Keratinocyte (primary cell): ENCODE measurements at regions not wholly inside any gene's neighbourhood (a gene's known extent, or its start where the extent isn't known, plus 50 kb on each side); places are given as distances from the start of the nearest gene placed in this dataset.

Experiments used
- DNase-seq: peaks from one replicate; pipeline ENCODE4 v3.0.0-alpha.2; 2011; ENCODE audit warnings: low read depth, missing footprints, low spot score
- FAIRE-seq: peaks from 2 replicates; lab custom pipeline; 2011; peaks lifted over from hg19 to GRCh38; lab: Jason Lieb, UNC
- H2AFZ ChIP-seq: 2 replicates; pipeline ENCODE4 v1.6.0; 2012; ENCODE audit warnings: low read length, control low read depth, inconsistent platforms; ENCODE audit not compliant: control insufficient read depth
- H3K27ac ChIP-seq: 2 replicates; pipeline ENCODE4 v1.5.1; 2011; ENCODE audit warnings: low read length; ENCODE audit not compliant: control insufficient read depth, insufficient read depth
- H3K27me3 ChIP-seq: 3 replicates; pipeline ENCODE4 v1.6.0; 2011; ENCODE audit warnings: low read length; ENCODE audit not compliant: control insufficient read depth, insufficient read depth; ENCODE audit errors: extremely low read depth
- H3K36me3 ChIP-seq, 2 experiments: 2 replicates in 1 of 2; 3 replicates in 1 of 2; pipeline ENCODE4 v1.5.1; 2011; ENCODE audit warnings: low read length in 2 of 2, mild to moderate bottlenecking in 1 of 2; ENCODE audit not compliant: control insufficient read depth in 2 of 2, insufficient read depth in 2 of 2; ENCODE audit errors: extremely low read depth in 1 of 2
- H3K4me1 ChIP-seq: 3 replicates; pipeline ENCODE4 v1.5.1; 2011; ENCODE audit warnings: low read length; ENCODE audit not compliant: control insufficient read depth, insufficient read depth; ENCODE audit errors: extremely low read depth
- H3K4me2 ChIP-seq: 3 replicates; pipeline ENCODE4 v1.6.0; 2011; ENCODE audit warnings: low read depth, low read length; ENCODE audit not compliant: control insufficient read depth, insufficient read depth; ENCODE audit errors: extremely low read depth
- H3K4me3 ChIP-seq, 3 experiments: fragments of 200-600 bp in 1 of 3; sonication (generic) in 1 of 3; 2 replicates in 2 of 3; 3 replicates in 1 of 3; pipeline ENCODE4 v1.5.1; 2011 to 2016; ENCODE audit warnings: low read length in 3 of 3, mild to moderate bottlenecking in 3 of 3, control low read depth in 2 of 3, inconsistent platforms in 1 of 3, low read depth in 1 of 3, mixed read lengths in 1 of 3, mixed run types in 1 of 3, moderate library complexity in 1 of 3; ENCODE audit not compliant: control insufficient read depth in 2 of 3, insufficient read depth in 2 of 3; ENCODE audit errors: extremely low read depth in 1 of 3
- H3K79me2 ChIP-seq: 2 replicates; pipeline ENCODE4 v1.6.0; 2012; ENCODE audit warnings: low read length; ENCODE audit not compliant: control insufficient read depth, insufficient read depth
- H3K9ac ChIP-seq: 3 replicates; pipeline ENCODE4 v1.6.0; 2011; ENCODE audit warnings: low read length; ENCODE audit not compliant: control insufficient read depth, insufficient read depth; ENCODE audit errors: extremely low read depth
- H3K9me1 ChIP-seq: 3 replicates; pipeline ENCODE4 v1.6.0; 2011; ENCODE audit warnings: low read length; ENCODE audit not compliant: control insufficient read depth, insufficient read depth; ENCODE audit errors: extremely low read depth
- H3K9me3 ChIP-seq: 2 replicates; pipeline ENCODE4 v1.5.1; 2012; ENCODE audit warnings: low read depth, low read length; ENCODE audit not compliant: control insufficient read depth
- H4K20me1 ChIP-seq: 3 replicates; pipeline ENCODE4 v1.6.0; 2011; ENCODE audit warnings: low read length; ENCODE audit not compliant: control insufficient read depth, insufficient read depth; ENCODE audit errors: extremely low read depth
- EZH2 ChIP-seq: IDR thresholded peaks from one replicate; pipeline ENCODE4 v1.6.1; 2012; ENCODE audit warnings: inconsistent platforms, mild to moderate bottlenecking, low read length, moderate library complexity
- dilution Hi-C: fragments of 300-500 bp; cut with MboI; formaldehyde crosslinking; loops from one replicate; pipeline ENCODE4 v1.7.0; 2020; ENCODE audit warnings: low sequenced_read_pairs; ENCODE audit not compliant: extremely low pct_ligation_motif_present
- TF ChIP-seq, protein P1 (sequence below), 3 experiments: IDR thresholded peaks in 1 of 3; conservative IDR thresholded peaks in 1 of 3; optimal IDR thresholded peaks in 1 of 3; 2 replicates in 2 of 3; 3 replicates in 1 of 3; pipeline versions ENCODE3 to v1.5.1; 2011; ENCODE audit warnings: low read length in 3 of 3, mild to moderate bottlenecking in 3 of 3, moderate library complexity in 2 of 3, control low read depth in 1 of 3, inconsistent platforms in 1 of 3; ENCODE audit not compliant: insufficient read depth in 2 of 3; ENCODE audit errors: extremely low read depth in 1 of 3

DNA sequence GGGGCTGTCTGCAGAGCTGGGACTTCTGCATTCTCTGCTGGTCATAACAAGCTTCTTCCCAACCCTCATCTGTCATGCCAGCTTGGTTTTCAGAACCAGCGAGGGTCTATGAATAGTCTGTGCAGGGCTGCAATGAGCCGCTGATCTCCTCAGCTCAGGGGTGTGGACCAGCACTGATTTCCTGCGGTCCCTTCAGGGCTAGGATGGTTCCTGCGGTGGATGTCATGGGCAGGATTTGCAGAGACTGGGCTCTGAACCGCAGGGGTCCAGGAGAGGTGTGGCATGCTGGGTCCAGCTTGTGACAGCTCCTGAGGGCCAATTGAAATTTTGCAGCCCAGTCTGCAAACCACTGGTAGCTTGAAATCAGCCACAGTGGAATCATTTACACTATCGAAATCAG lies 188.2 kb upstream of the AGAP1 start:
- no peaks in the 10 kb centered on the region for H3K4me1 ChIP-seq
- no peak overlapping the region for H3K4me3 ChIP-seq
- FAIRE-seq (no peak), DNase-seq (no peak)
- H3K79me2 ChIP-seq = no peaks in the 10 kb centered on the region
- no peaks in the 10 kb centered on the region for H3K36me3 ChIP-seq
- H4K20me1 ChIP-seq = no peaks in the 10 kb centered on the region
- no peak overlapping the region for H2AFZ ChIP-seq
- H3K9me3 ChIP-seq = no peaks in the 10 kb centered on the region
- dilution Hi-C loops = no loop called here
- H3K4me2 ChIP-seq = no peak overlapping the region
- no peak overlapping the region for H3K27ac ChIP-seq
- TF ChIP-seq, protein P1, sequence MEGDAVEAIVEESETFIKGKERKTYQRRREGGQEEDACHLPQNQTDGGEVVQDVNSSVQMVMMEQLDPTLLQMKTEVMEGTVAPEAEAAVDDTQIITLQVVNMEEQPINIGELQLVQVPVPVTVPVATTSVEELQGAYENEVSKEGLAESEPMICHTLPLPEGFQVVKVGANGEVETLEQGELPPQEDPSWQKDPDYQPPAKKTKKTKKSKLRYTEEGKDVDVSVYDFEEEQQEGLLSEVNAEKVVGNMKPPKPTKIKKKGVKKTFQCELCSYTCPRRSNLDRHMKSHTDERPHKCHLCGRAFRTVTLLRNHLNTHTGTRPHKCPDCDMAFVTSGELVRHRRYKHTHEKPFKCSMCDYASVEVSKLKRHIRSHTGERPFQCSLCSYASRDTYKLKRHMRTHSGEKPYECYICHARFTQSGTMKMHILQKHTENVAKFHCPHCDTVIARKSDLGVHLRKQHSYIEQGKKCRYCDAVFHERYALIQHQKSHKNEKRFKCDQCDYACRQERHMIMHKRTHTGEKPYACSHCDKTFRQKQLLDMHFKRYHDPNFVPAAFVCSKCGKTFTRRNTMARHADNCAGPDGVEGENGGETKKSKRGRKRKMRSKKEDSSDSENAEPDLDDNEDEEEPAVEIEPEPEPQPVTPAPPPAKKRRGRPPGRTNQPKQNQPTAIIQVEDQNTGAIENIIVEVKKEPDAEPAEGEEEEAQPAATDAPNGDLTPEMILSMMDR (optimal IDR thresholded peaks at IDR 0.05 in 1 of 3, IDR thresholded peaks at IDR 0.05 in 1 of 3, conservative IDR thresholded peaks at IDR 0.05 in 1 of 3; ENCODE audit: extremely low read depth in 1 of 3, insufficient read depth in 2 of 3, low read length in 3 of 3) = no peak
- TF ChIP-seq EZH2 = no peak
- no peak overlapping the region for H3K9ac ChIP-seq
- peaks cover 7% of the 10 kb centered on the region for H3K27me3 ChIP-seq
- H3K9me1 ChIP-seq = no peaks in the 10 kb centered on the region

DNA sequence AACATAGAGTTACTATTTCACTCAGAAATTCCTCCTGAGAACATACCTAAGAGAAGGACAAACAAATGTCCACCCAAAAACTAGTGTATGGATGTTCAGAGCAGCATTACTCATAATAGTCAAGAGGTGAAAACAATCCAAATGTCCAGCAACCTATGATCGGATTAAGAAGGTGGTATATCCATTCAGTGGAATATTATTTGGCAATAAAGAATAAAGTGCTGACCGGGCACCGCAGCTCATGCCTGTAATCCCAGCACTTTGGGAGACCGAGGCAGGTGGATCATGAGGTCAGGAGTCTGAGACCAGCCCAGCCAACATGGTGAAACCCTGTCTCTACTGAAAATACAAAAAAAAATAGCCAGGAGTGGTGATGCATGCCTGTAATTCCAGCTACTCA lies 182.8 kb upstream of the AGAP1 start:
- Histone ChIP-seq H3K36me3 (no peaks in the 10 kb centered on the region), H3K27me3 (no peaks in the 10 kb centered on the region), H3K4me3 (no peak overlapping the region), H3K27ac (no peak overlapping the region), H3K9me1 (no peaks in the 10 kb centered on the region), H4K20me1 (no peaks in the 10 kb centered on the region), H3K4me2 (no peak overlapping the region), H3K79me2 (no peaks in the 10 kb centered on the region), H3K9me3 (no peaks in the 10 kb centered on the region), H3K4me1 (no peaks in the 10 kb centered on the region), H2AFZ (no peak overlapping the region), H3K9ac (no peak overlapping the region)
- DNase-seq (no peak), FAIRE-seq (no peak)
- no peak for TF ChIP-seq EZH2
- TF ChIP-seq, protein P1 (optimal IDR thresholded peaks at IDR 0.05 in 1 of 3, IDR thresholded peaks at IDR 0.05 in 1 of 3, conservative IDR thresholded peaks at IDR 0.05 in 1 of 3; ENCODE audit: extremely low read depth in 1 of 3, insufficient read depth in 2 of 3, low read length in 3 of 3) = no peak
- dilution Hi-C loops = no loop called here
